ENCODE measurements at regions not wholly inside any gene's neighbourhood (a gene's known extent, or its start where the extent isn't known, plus 50 kb on each side); places are given as distances from the start of the nearest gene placed in this dataset.

DNA sequence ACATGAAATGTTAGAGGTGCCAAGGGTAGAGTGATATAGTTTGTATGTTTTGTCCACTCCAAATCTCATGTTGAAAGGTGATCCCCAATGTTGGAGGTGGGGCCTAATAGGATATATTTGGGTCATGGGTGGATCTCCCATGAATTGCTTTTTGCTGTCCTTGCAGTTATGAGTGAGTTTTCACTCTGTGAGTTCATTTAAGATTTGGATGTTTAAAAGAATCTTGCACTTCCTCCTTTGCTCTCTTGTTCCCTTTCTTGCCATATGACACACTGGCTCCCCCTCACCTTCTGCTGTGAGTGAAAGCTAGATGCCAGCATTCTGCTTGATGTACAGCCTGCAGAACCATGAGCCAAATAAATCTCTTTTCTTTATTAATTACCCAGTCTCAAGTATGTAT lies 269.2 kb downstream of the ZWINT start:
- TF ChIP-seq POLR2A (IDR thresholded peaks at IDR 0.05; ENCODE audit: low read depth, low read length), result no peak
- TF ChIP-seq POLR2AphosphoS5 (IDR thresholded peaks at IDR 0.05; ENCODE audit: low read depth, low read length), result no peak
